ENCODE measurements at regions not wholly inside any gene's neighbourhood (a gene's known extent, or its start where the extent isn't known, plus 50 kb on each side); places are given as distances from the start of the nearest gene placed in this dataset.

GRCh38 chr2:13109516-13109915 lies 392.8 kb downstream of the TRIB2 start:
- DNase-seq: no peak

- no peak for DNase-seq
Observed at GRCh38 chr2:13110825-13111224, 394.1 kb downstream of the TRIB2 start.

DNA sequence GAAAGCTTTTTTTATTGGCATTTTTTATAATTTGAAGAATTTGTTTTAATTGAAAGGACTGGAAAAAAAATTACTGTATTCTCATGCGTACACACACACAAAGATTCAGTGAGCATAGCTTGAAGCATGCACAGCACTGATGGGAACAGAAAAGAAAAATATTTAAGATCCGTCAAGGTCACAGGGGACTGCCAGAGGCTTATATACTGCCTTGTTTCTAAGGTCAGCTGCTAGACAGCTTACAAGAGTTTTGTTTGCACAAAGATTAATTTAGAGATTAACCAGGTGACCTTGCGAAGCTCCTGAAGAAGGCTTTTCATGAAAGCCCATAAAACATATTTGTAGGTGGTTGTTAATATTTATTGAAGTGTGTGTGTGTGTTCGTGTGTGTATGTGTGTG lies 396.3 kb downstream of the TRIB2 start:
- DNase-seq: no peak

DNA sequence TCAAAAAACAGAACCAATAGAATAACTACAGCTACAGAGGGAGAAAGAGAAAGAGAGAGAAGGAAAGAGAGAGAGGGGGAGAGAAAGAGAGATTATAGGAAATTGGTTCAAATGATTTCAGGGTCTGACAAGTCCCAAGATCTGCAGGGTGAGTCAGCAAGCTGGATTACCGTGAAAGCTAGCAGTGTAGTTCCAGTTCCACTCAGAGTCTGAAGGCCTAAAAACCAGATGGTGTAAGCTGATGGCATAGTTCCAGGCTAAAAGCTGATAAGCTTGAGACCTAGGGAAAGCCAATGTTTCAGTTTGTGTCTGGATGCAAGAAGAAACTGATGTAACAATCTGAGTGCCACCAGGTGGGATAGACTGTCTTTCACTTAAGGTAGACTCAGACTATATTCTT lies 397.7 kb downstream of the TRIB2 start:
- DNase-seq: no peak

GRCh38 chr2:13115643-13116042 lies 398.9 kb downstream of the TRIB2 start:
- no peak for DNase-seq

GRCh38 chr2:13121096-13121495 lies 404.4 kb downstream of the TRIB2 start:
- DNase-seq: no peak

DNA sequence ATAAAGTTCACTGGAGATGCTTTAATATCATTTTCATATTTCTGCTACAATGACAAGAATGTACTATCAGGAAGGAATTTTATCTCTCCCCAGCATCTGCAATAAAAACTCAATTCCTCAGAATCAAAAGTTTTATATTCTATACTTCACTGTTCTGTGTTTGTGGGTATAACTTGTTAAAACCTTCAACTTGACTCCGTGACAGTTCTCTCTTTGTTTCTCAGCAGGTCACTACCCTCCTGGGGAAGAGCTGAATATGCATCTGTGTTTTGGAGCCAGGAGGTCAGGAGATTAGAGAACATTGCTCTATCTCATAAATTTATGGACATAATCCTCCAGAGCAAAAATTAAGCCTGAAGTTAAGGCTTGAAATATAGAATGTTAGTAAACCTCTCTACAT lies 411.4 kb downstream of the TRIB2 start:
- DNase-seq: no peak

- DNase-seq: no peak
Observed at GRCh38 chr2:13135369-13135768, 418.6 kb downstream of the TRIB2 start.

GRCh38 chr2:13135856-13136255 lies 419.1 kb downstream of the TRIB2 start:
- no peak for DNase-seq

- no peak for DNase-seq
Observed at GRCh38 chr2:13137679-13138078, 420.9 kb downstream of the TRIB2 start.

DNA sequence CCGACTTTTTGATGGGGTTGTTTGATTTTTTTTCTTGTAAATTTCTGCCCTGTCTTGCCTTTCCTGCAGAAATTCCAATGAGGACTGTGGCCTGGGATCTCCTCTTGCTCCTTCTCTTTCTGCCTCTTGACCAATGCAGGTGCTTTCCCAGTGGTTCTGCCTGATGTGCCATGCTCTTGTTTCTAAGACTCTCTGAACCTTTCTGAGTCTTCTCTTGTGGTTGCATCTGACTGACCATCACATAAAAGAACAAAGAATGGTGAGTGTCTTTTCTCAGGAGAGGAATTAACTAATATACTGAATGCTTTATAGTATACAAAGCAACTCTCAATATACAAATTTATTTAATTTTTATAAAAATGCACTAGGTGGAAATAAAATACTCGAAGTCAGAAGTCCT lies 424.6 kb downstream of the TRIB2 start:
- DNase-seq: no peak

DNA sequence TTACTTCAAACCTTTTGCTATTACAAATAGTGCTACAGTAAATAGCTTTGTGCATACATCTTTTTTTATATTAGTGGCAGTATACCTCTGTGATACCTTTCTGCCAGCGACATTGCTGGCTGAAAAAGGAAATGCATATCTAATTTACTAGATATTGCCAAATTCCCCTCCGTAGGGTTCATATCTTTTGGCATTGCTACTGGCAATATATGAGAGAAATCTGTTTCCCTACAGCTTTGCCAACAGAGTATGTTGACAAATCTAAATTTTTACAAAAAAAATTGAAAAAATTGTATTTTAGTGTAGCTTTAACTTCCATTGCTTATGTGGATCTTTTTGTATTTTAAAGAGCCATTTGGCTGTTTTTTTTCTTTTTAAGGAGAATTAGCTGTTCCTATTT lies 426.7 kb downstream of the TRIB2 start:
- no peak for DNase-seq

GRCh38 chr2:13156916-13157315 lies 440.2 kb downstream of the TRIB2 start:
- no peak for DNase-seq

DNA sequence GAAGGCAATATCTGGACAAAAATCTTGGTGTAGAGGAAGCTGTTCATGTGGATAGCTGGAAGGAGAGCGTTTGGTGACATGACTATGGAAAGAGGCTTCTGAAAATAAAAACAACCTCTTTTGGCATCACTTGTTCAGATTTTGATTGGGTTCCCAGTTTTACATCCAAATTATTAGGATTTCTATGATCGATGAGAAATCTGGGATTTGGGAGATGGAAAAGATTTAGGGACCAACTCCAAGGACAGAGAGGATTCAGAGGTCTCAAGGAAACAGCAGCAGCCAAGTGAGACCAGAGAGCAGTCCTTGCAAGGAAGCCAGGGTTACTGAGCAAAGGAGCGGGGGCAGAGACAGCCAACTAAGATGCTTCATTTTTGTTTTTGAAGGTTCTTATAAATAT lies 441.7 kb downstream of the TRIB2 start:
- no peak for DNase-seq

- DNase-seq: no peak
Observed at GRCh38 chr2:13180729-13181128, 464.0 kb downstream of the TRIB2 start.

DNA sequence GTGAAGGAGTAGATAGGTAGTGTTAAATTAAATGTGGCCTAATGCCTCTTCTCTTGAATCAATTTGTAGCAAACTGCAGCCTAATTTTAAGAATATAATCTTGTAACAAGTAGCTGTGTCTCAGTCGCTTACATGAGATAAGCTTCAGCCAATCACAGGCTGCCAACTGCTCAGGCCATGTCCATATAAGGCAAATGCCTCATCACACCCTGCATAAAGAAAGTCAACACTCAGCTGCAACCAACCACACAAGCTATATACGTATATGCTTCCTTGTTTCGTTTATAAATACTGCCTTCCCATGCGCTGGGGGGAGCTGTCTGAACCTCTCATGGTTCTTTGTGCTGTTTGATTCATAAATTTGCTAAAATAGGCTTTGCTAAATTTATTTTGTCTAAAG lies 476.3 kb downstream of the TRIB2 start:
- no peak for DNase-seq

GRCh38 chr2:13193900-13194299 lies 477.2 kb downstream of the TRIB2 start:
- no peak for DNase-seq

GRCh38 chr2:13195270-13195669 lies 478.5 kb downstream of the TRIB2 start:
- no peak for DNase-seq

DNA sequence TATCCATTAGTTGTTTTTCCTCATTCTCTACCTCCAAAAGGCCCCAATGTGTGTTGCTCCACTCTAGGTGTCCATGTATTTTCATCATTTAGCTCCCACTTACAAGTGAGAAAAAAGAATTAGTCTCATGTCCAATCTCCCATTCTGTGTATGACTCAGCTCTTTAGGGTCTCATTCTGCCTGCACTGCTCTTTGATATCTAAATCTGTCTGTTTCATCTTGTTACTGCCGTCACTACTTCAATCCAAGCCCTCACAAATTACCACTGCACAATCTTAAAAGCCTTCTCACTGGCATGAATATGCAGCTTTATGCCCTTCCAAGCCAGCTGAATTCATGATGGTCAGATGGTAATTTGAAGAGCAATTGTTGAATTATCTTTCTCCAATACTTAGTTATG lies 480.5 kb downstream of the TRIB2 start:
- DNase-seq: no peak

DNA sequence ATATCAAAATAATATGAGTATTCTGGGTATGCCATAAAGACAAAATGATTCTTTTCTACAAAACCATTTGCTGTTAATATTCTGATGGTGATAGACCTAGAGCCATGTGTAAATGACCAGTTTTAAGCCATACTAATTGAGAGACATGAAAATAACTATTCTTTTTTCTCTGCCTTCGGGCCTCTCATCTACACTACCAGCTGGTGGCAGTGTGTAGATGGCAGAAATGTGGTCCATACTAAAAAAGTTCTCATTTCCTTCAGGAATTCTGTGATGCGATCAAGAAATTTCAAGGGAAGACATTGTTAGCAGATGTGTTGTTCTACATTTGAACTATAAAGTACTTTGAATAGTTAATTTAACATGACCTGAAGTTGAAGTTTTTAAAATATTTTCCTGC lies 485.2 kb downstream of the TRIB2 start:
- DNase-seq: no peak

DNA sequence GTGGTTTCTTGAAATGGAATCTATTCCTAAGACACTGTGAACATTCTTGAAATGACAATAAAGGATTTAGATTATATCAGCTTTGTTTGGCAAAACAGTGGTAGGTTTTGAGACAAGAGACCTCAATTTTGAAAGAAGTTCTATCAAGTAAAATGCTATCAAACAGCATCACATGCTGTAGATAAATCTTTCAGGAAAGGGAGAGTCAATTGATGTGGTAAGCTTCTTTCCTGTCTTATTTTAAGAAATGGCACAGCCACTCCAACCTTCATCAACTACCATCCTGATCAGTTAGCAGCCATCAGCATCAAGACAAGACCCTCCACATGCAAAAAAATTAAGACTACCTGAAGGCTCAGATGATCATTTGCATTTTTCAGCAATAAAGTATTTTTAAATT lies 495.4 kb downstream of the TRIB2 start:
- no peak for DNase-seq

- DNase-seq: no peak
Observed at GRCh38 chr2:13218205-13218604, 501.5 kb downstream of the TRIB2 start.

DNA sequence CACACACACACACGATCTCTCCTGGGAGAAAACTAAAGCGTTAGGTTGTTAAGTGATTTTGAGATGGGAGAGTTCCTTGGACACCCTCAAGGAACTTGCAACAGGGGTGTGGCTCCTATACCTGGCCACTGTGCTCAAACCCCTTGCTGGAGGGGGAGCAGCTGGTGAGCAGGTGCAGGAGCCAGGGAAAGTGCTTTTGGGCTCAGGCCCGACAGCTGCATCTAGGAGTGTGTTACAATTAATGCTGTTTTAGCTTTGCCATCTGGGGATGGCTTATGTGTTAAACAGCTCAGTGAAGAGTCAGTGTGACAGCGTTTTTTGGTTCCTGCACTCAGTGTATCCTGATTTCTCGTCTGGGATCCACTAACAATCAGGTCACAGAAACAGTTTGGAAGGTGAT lies 510.8 kb downstream of the TRIB2 start:
- DNase-seq: no peak

DNA sequence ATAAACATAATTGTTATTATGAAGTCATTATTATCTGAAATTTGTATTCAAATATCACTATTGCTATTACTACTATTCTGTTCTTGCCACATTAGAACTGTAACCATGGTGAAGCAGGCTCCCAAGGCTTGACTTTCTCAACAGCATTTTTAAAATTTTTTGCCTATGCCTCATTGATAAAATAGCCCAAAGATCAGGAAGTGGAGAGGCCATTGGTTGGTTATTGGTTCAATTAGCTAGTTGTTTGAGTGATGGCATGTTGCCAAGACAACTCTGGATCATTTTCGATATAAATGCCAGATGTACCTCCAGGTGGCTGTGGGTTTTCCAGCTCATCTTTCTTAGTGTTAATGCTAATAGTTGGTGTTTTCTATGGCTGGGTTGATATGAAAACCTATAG lies 513.5 kb downstream of the TRIB2 start:
- no peak for DNase-seq

- no peak for DNase-seq
Observed at GRCh38 chr2:13240061-13240460, 523.3 kb downstream of the TRIB2 start.

GRCh38 chr2:13240789-13241487 lies 524.2 kb downstream of the TRIB2 start:
- no peak for DNase-seq

All from CD4-positive, alpha-beta T cell treated with Interleukin-6 for 4 hours (primary cell).